HFFc6 (cell line): ENCODE measurements at regions not wholly inside any gene's neighbourhood (a gene's known extent, or its start where the extent isn't known, plus 50 kb on each side); places are given as distances from the start of the nearest gene placed in this dataset.

Source experiments
- DNase-seq: peaks from one replicate; pipeline ENCODE4 v3.0.0-alpha.2; 2018
- H3K27ac Mint-ChIP-seq: 2 replicates; pipeline ENCODE4 v1.8.0; 2020; ENCODE audit warnings: mild to moderate bottlenecking, mixed read lengths
- H3K27me3 Mint-ChIP-seq: 2 replicates; pipeline ENCODE4 v1.8.0; 2021; ENCODE audit warnings: mild to moderate bottlenecking, moderate library complexity, mixed read lengths; ENCODE audit not compliant: insufficient read depth
- H3K36me3 Mint-ChIP-seq: 2 replicates; pipeline ENCODE4 v1.8.0; 2021; ENCODE audit warnings: low read depth, mixed read lengths
- H3K4me1 Mint-ChIP-seq: 2 replicates; pipeline ENCODE4 v1.8.0; 2020; ENCODE audit warnings: low read depth, mixed read lengths
- H3K4me3 Mint-ChIP-seq: 2 replicates; pipeline ENCODE4 v1.8.0; 2020; ENCODE audit warnings: mild to moderate bottlenecking, moderate library complexity, mixed read lengths
- H3K9me3 Mint-ChIP-seq: 2 replicates; pipeline ENCODE4 v1.8.0; 2020; ENCODE audit warnings: mild to moderate bottlenecking, mixed read lengths
- TF ChIP-seq, protein P1 (sequence below): fragments of 200-600 bp; sonication (generic); IDR thresholded peaks from 2 replicates; pipeline ENCODE4 v1.5.0; 2021; ENCODE audit warnings: antibody characterized with exemption, mild to moderate bottlenecking

DNA sequence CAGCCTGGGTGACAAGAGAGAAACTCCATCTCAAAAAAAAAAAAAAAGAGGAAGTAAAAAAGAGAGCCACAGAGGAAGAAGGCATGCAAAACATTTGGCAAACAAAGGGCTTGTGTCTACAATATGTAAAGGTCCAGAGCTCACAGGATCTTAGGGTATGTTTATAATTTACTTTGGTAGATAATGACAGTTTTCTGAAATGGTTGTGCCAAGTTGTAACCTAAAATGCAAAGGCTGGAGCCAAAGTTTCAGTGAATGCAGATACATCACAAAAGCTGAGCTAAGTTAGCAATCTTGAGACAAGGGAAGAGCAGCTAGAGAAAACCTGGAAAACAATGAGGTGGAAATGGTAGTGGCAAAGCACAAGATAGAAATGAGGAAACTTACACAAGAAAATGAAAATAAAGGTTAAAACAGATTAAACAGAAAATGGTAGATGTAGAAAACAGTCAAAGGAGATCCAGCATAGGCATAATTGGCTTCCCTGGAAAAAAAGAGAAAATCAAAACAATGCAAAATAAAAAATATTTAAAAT is 77.5 kb upstream of the HK2 start:
- Mint-ChIP-seq H3K36me3 (peaks cover 14% of the 10 kb centered on the region), H3K27me3 (no peaks in the 10 kb centered on the region), H3K9me3 (peaks cover 25% of the 10 kb centered on the region), H3K4me3 (no peak overlapping the region), H3K4me1 (peaks cover 25% of the 10 kb centered on the region), H3K27ac (no peak overlapping the region)
- TF ChIP-seq, protein P1, sequence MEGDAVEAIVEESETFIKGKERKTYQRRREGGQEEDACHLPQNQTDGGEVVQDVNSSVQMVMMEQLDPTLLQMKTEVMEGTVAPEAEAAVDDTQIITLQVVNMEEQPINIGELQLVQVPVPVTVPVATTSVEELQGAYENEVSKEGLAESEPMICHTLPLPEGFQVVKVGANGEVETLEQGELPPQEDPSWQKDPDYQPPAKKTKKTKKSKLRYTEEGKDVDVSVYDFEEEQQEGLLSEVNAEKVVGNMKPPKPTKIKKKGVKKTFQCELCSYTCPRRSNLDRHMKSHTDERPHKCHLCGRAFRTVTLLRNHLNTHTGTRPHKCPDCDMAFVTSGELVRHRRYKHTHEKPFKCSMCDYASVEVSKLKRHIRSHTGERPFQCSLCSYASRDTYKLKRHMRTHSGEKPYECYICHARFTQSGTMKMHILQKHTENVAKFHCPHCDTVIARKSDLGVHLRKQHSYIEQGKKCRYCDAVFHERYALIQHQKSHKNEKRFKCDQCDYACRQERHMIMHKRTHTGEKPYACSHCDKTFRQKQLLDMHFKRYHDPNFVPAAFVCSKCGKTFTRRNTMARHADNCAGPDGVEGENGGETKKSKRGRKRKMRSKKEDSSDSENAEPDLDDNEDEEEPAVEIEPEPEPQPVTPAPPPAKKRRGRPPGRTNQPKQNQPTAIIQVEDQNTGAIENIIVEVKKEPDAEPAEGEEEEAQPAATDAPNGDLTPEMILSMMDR = no peak
- DNase-seq = no peak

DNA sequence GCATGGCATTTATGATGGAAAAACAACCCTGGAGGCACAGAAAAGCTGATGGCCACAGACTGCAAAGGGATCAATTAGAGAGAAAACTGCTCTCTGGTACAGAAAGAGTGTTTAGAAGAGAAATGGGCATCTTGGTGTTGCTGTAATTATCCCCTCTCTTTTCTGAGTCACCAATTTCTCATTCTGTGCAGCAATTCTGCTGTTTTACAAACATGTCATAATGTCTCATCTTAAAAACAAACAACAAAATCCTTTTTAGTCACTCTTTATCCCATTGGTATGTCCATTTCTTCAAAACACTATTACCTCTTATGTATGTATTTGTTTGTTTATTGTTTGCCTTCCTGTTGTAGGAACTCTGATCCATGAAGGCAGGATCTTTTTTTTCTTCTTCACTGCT is 73.9 kb upstream of the HK2 start:
- H3K36me3 Mint-ChIP-seq = peaks cover 13% of the 10 kb centered on the region
- peaks cover 42% of the 10 kb centered on the region for H3K4me1 Mint-ChIP-seq
- H3K27me3 Mint-ChIP-seq = no peaks in the 10 kb centered on the region
- TF ChIP-seq, protein P1 = no peak
- no peak overlapping the region for H3K4me3 Mint-ChIP-seq
- H3K27ac Mint-ChIP-seq = peak overlapping the region; percentile 0; the same call in 1 of the 2 replicates
- no peak for DNase-seq
- peaks cover 24% of the 10 kb centered on the region for H3K9me3 Mint-ChIP-seq

- Mint-ChIP-seq H3K9me3 (peaks cover 14% of the 10 kb centered on the region), H3K27me3 (no peaks in the 10 kb centered on the region), H3K27ac (no peak overlapping the region), H3K36me3 (peaks cover 8% of the 10 kb centered on the region), H3K4me1 (peaks cover 45% of the 10 kb centered on the region), H3K4me3 (no peak overlapping the region)
- no peak for DNase-seq
- TF ChIP-seq, protein P1 = no peak
Observed at GRCh38 chr2:74760875-74761630, 72.9 kb upstream of the HK2 start.

DNA sequence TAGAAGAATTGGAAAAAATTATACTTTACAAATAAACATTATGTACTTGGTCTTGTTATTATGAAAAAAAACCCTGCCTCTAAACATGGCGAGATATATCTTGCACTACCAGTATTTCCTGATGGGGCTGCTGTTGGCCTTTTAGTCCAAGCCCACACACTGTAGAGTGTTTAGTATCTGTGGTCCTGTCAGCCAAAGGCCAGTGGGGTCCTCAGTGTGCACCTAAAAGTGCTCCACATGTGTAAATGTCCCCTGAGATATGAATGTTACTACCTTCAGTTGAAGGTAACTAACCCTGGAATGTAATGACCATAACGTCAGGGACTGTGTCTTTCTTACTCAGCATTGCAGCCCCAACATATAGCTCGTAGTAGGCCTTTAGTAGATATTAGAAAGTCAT is 71.1 kb upstream of the HK2 start:
- Mint-ChIP-seq H3K4me3 (no peak overlapping the region), H3K27ac (no peak overlapping the region), H3K27me3 (no peaks in the 10 kb centered on the region), H3K9me3 (peaks cover 4% of the 10 kb centered on the region), H3K4me1 (peaks cover 54% of the 10 kb centered on the region), H3K36me3 (no peaks in the 10 kb centered on the region)
- DNase-seq = no peak
- TF ChIP-seq, protein P1 = no peak; the same call in none of the 2 replicates

DNA sequence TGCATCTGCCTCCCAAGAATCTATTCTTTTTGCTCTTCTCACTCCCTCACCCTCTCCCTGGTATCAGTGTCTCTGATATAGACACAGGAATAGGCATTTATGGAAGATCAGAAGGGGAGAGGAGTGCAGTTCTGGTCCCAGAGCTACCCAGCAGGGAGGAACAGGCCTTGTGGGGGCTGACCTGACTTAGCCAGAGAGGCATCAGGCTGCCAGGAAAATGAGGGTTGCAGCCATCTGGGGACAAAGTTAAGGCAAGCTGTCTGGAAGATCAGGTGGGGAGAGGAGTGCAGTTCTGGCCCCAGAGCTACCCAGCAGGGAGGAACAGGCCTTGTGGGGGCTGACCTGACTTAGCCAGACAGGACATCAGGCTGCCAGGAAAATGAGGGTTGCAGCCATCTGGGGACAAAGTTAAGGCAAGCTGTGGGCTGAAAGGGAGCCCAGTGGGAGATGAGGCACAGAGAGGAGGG is 69.9 kb upstream of the HK2 start:
- TF ChIP-seq, protein P1 = no peak
- Mint-ChIP-seq H3K9me3 (peaks cover 1% of the 10 kb centered on the region; the same call in 1 of the 2 replicates), H3K4me1 (peaks cover 62% of the 10 kb centered on the region), H3K36me3 (no peaks in the 10 kb centered on the region), H3K27ac (no peak overlapping the region), H3K4me3 (no peak overlapping the region), H3K27me3 (no peaks in the 10 kb centered on the region)
- no peak for DNase-seq
